HCT116 (cell line): ENCODE measurements at regions not wholly inside any gene's neighbourhood (a gene's known extent, or its start where the extent isn't known, plus 50 kb on each side); places are given as distances from the start of the nearest gene placed in this dataset.

ENCODE experiments used
- POLR2A ChIP-seq: IDR thresholded peaks from 2 replicates; pipeline ENCODE4 v1.7.0; 2011; ENCODE audit warnings: borderline replicate concordance; ENCODE audit not compliant: insufficient read depth, insufficient read length; ENCODE audit errors: extremely low read depth
- TF ChIP-seq, protein P1 (sequence below), 3 experiments: fragments of 200-600 bp in 1 of 3; sonication (generic) in 1 of 3; IDR thresholded peaks in 2 of 3; conservative IDR thresholded peaks in 1 of 3; 2 replicates each; pipeline ENCODE4 v1.5.1; 2012 to 2017; ENCODE audit warnings: low read depth in 2 of 3, low read length in 2 of 3, antibody characterized with exemption in 1 of 3, borderline replicate concordance in 1 of 3, control low read depth in 1 of 3, mild to moderate bottlenecking in 1 of 3, mixed read lengths in 1 of 3, mixed run types in 1 of 3, moderate library complexity in 1 of 3; ENCODE audit not compliant: insufficient read depth in 1 of 3
- TF ChIP-seq, protein P2 (sequence below): IDR thresholded peaks from 2 replicates; pipeline ENCODE4 v1.6.1; 2012

DNA sequence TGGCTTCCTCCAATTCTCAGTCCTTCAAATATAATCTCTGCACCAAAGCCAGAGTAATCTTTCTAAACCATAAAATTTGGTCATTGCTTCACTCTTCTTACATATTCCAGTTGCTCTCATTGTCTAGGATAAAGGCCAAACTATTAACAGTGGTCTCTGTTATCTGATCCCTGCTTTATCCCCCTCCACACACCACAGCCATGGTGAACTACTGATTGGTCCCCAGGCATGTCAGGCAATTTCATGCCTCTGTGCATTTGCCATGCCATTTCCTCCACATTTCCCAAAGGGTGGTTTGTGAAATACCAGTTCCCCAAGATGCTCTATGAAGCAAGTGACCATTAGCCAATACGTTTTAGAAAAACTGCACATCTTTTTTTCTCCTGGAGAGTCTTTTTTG, 97.0 kb downstream of the FAM181B start:
- TF ChIP-seq, protein P1, sequence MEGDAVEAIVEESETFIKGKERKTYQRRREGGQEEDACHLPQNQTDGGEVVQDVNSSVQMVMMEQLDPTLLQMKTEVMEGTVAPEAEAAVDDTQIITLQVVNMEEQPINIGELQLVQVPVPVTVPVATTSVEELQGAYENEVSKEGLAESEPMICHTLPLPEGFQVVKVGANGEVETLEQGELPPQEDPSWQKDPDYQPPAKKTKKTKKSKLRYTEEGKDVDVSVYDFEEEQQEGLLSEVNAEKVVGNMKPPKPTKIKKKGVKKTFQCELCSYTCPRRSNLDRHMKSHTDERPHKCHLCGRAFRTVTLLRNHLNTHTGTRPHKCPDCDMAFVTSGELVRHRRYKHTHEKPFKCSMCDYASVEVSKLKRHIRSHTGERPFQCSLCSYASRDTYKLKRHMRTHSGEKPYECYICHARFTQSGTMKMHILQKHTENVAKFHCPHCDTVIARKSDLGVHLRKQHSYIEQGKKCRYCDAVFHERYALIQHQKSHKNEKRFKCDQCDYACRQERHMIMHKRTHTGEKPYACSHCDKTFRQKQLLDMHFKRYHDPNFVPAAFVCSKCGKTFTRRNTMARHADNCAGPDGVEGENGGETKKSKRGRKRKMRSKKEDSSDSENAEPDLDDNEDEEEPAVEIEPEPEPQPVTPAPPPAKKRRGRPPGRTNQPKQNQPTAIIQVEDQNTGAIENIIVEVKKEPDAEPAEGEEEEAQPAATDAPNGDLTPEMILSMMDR (IDR thresholded peaks at IDR 0.05 in 2 of 3, conservative IDR thresholded peaks at IDR 0.05 in 1 of 3; ENCODE audit: borderline replicate concordance in 1 of 3, insufficient read depth in 1 of 3, low read depth in 2 of 3, low read length in 2 of 3): no peak
- no peak for TF ChIP-seq POLR2A
- TF ChIP-seq, protein P2, sequence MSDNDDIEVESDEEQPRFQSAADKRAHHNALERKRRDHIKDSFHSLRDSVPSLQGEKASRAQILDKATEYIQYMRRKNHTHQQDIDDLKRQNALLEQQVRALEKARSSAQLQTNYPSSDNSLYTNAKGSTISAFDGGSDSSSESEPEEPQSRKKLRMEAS: no peak
